GM12878 (cell line): ENCODE measurements at regions not wholly inside any gene's neighbourhood (a gene's known extent, or its start where the extent isn't known, plus 50 kb on each side); places are given as distances from the start of the nearest gene placed in this dataset.

Experiments used
- ATAC-seq: fragments of 200-7000 bp; cut with Tn5 transposase; 3 replicates; pipeline ENCODE4 v1.9.1; 2020; ENCODE audit warnings: mild to moderate bottlenecking, moderate library complexity
- BruUV-seq: library from RNA; stranded (reverse); fragments of 400-500 nt; replicated peaks from 2 replicates; lab custom pipeline; 2021; lab: Mats Ljungman, UMichigan
- CTCF ChIA-PET: fragments of 300-600 bp; sonication (Branson Sonifier 250); formaldehyde crosslinking; extraction: SDS; loops from one replicate; lab custom pipeline; 2021; ENCODE audit warnings: inconsistent platforms; lab: Yijun Ruan, JAX
- POLR2A ChIA-PET: fragments of 350-600 bp; formaldehyde crosslinking; extraction: SDS; loops from one replicate; lab custom pipeline; 2021; ENCODE audit warnings: inconsistent platforms; lab: Charles Lee
- RAD21 ChIA-PET: fragments of 300-600 bp; sonication (Branson Sonifier 250); formaldehyde crosslinking; loops from one replicate; lab custom pipeline; 2023; ENCODE audit warnings: antibody characterized with exemption; ENCODE audit not compliant: unreplicated experiment; lab: Charles Lee
- SMC1A ChIA-PET: fragments of 300-600 bp; sonication (Branson Sonifier 250); formaldehyde crosslinking; loops from one replicate; lab custom pipeline; 2023; ENCODE audit not compliant: unreplicated experiment, uncharacterized antibody; lab: Charles Lee
- DNase-seq: peaks from one replicate; pipeline ENCODE4 v3.0.0-alpha.2; 2011; ENCODE audit warnings: low read depth, low spot score
- FAIRE-seq: peaks from 3 replicates; lab custom pipeline; 2011; peaks lifted over from hg19 to GRCh38; lab: Jason Lieb, UNC
- H2AFZ ChIP-seq: 2 replicates; pipeline ENCODE4 v1.6.0; 2011; ENCODE audit warnings: low read depth, low read length, control low read depth; ENCODE audit not compliant: control insufficient read depth
- H3K27ac ChIP-seq: 2 replicates; pipeline ENCODE4 v1.5.1; 2011; ENCODE audit warnings: control low read depth; ENCODE audit not compliant: control insufficient read depth, insufficient read depth
- H3K27me3 ChIP-seq, 2 experiments: replicated peaks in 1 of 2; 2 replicates each; pipeline versions ENCODE4 v1.6.0 to v1.6.1; 2011; ENCODE audit warnings: low read length in 1 of 2; ENCODE audit not compliant: control insufficient read depth in 2 of 2, insufficient read depth in 2 of 2
- H3K36me3 ChIP-seq, 2 experiments: 2 replicates each; pipeline ENCODE4 v1.5.1; 2011; ENCODE audit warnings: low read length in 1 of 2; ENCODE audit not compliant: control insufficient read depth in 2 of 2, insufficient read depth in 2 of 2
- H3K4me1 ChIP-seq: 2 replicates; pipeline ENCODE4 v1.6.1; 2011; ENCODE audit warnings: mild to moderate bottlenecking, low read length, moderate library complexity, mixed read lengths; ENCODE audit not compliant: control insufficient read depth, insufficient read depth
- H3K4me2 ChIP-seq: 2 replicates; pipeline ENCODE4 v1.6.0; 2011; ENCODE audit warnings: control low read depth; ENCODE audit not compliant: control insufficient read depth, insufficient read depth
- H3K4me3 ChIP-seq: fragments of 200-600 bp; sonication (generic); 2 replicates; pipeline ENCODE4 v1.5.1; 2016
- H3K79me2 ChIP-seq: 2 replicates; pipeline ENCODE4 v1.6.0; 2011; ENCODE audit warnings: low read length; ENCODE audit not compliant: control insufficient read depth, insufficient read depth
- H3K9ac ChIP-seq: 2 replicates; pipeline ENCODE4 v1.8.0; 2011; ENCODE audit warnings: low read length, control low read depth, mixed read lengths; ENCODE audit not compliant: control insufficient read depth, insufficient read depth
- H3K9me3 ChIP-seq: replicated peaks from 3 replicates; pipeline ENCODE4 v1.5.1; 2011; ENCODE audit warnings: mild to moderate bottlenecking, low read length; ENCODE audit not compliant: control insufficient read depth, insufficient read depth
- H4K20me1 ChIP-seq: 2 replicates; pipeline ENCODE4 v1.6.0; 2011; ENCODE audit not compliant: control insufficient read depth, insufficient read depth
- IRF5 ChIP-seq: fragments of 450-650 bp; IDR thresholded peaks from 2 replicates; pipeline ENCODE4 v1.6.1; 2017; ENCODE audit warnings: borderline replicate concordance
- JUNB ChIP-seq: IDR thresholded peaks from 2 replicates; pipeline ENCODE4 v1.6.1; 2016; ENCODE audit warnings: antibody characterized with exemption, mild to moderate bottlenecking
- SMARCA5 ChIP-seq: fragments of 450-650 bp; IDR thresholded peaks from 2 replicates; pipeline ENCODE4 v1.6.1; 2017; ENCODE audit warnings: mild to moderate bottlenecking
- ZBED1 ChIP-seq: IDR thresholded peaks from 2 replicates; pipeline ENCODE4 v1.6.1; 2016; ENCODE audit warnings: borderline replicate concordance
- WGBS: methylation state at CpG from one replicate; pipeline ENCODE4 v1.1.6; 2016; ENCODE audit warnings: low lambda C conversion rate; ENCODE audit not compliant: insufficient replicate concordance, insufficient coverage; ENCODE audit errors: missing lambda C conversion rate; 5-methylcytosine and 5-hydroxymethylcytosine counted together
- in situ Hi-C: fragments of 300-500 bp; cut with MboI; formaldehyde crosslinking; loops from 9 replicates; pipeline ENCODE4 v1.14.3; 2018; ENCODE audit warnings: mixed read lengths
- intact Hi-C: fragments of 100-400 bp; cut with micrococcal nuclease; formaldehyde crosslinking; loops from one replicate; pipeline ENCODE4 v1.14.2; 2022; ENCODE audit not compliant: unreplicated experiment

- H3K4me3 ChIP-seq = no peak overlapping the region
- no peak overlapping the region for H2AFZ ChIP-seq
- RAD21 ChIA-PET = no interaction called here
- H3K9ac ChIP-seq = no peak overlapping the region
- no peaks in the 10 kb centered on the region for H4K20me1 ChIP-seq
- H3K27ac ChIP-seq = no peak overlapping the region
- ATAC-seq = no peak
- TF ChIP-seq SMARCA5 (no peak), JUNB (no peak)
- no peak overlapping the region for H3K4me2 ChIP-seq
- FAIRE-seq = no peak
- SMC1A ChIA-PET = no interaction called here
- WGBS = 16% methylated on average over 9 of the region's 9 CpGs
- H3K36me3 ChIP-seq = no peaks in the 10 kb centered on the region
- CTCF ChIA-PET = interaction anchor here (1.1 kb wide), 1 partner anchor 285 kb away, joined by 3 read pairs; no protein-coding TSS in a partner anchor
- no peaks in the 10 kb centered on the region for H3K4me1 ChIP-seq
- in situ Hi-C loops = no loop called here
- H3K9me3 ChIP-seq = no peaks in the 10 kb centered on the region
- no peaks in the 10 kb centered on the region for H3K79me2 ChIP-seq
- intact Hi-C loops = no loop called here
- BruUV-seq = no TSS peak
- DNase-seq = no peak
- peaks cover 0 to under 1% of the 10 kb centered on the region in 2 experiments; a peak in 2 of 4 replicates for H3K27me3 ChIP-seq
- POLR2A ChIA-PET = no interaction called here
These were observed 105.2 kb upstream of the SYT13 start for GRCh38 chr11:45391168-45391850.

GRCh38 chr11:45390407-45390806, 104.3 kb upstream of the SYT13 start:
- Histone ChIP-seq H3K27me3 (no peaks in the 10 kb centered on the region; a peak in 1 of 4 replicates), H3K27ac (no peak overlapping the region), H3K36me3 (no peaks in the 10 kb centered on the region), H2AFZ (no peak overlapping the region), H3K4me2 (no peak overlapping the region), H3K9ac (no peak overlapping the region), H3K9me3 (no peaks in the 10 kb centered on the region), H4K20me1 (no peaks in the 10 kb centered on the region), H3K79me2 (no peaks in the 10 kb centered on the region), H3K4me3 (no peak overlapping the region), H3K4me1 (no peaks in the 10 kb centered on the region)
- BruUV-seq = no TSS peak
- RAD21 ChIA-PET = no interaction called here
- intact Hi-C loops = no loop called here
- FAIRE-seq (no peak), ATAC-seq (no peak), DNase-seq (no peak)
- in situ Hi-C loops = no loop called here
- SMC1A ChIA-PET = no interaction called here
- CTCF ChIA-PET = no interaction called here
- TF ChIP-seq ZBED1 = no peak
- no peak for TF ChIP-seq IRF5
- 5% methylated on average over 3 of the region's 5 CpGs for WGBS
- POLR2A ChIA-PET = no interaction called here
